ENCODE measurements at regions not wholly inside any gene's neighbourhood (a gene's known extent, or its start where the extent isn't known, plus 50 kb on each side); places are given as distances from the start of the nearest gene placed in this dataset.

DNA sequence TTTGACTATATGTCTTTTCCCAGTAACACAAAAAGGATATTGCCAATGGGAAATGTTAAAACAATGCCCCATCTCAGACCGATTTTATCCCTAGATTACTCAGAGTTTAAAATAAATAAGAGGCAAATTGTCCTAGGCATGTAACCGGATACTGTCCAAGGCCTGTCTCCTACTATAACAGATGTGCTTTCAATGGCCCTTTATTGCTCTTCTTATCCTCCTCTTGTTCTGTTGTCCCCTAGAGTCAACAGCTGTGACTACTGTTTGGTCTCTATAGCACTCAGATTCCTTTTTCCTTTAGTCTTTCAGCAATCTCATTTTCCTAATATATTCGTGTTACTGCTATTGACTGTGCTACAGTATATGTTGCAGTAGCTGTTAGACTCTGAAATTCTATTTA, 66.8 kb upstream of the PLS3 start:
- no peak for DNase-seq

DNA sequence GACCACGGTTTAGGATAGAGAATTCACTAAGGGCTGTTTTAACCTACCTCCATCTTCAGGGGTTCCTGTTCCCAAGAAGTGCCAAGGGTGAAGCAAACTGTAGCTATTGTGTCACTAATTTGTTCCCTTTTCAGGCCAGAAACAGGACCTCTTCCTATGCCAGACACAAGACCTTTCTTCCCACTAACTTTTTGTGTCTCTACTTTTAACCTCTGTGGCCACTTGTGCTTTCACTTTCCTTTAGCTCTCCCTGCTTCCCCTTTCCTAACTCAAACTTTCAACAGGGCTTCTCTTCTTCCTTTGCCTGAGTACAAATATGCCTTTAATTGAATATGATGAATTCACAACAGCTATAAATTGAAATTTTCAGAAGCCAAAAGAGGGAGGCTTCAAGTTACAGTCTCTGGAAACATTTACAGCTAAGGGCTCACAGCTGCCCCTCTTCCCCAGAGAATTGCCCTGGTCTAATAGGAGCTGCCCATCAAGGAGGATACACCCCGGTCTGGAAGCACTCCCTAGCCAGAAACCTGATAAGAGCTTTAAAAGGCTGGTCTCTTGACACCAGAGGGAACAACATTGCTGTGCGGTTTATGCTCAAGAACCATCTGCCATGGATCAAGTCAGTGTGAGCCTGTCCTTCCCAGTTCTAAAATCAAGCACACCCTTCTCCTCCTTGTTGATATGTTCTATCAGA, 61.7 kb upstream of the PLS3 start:
- no peak for DNase-seq

DNA sequence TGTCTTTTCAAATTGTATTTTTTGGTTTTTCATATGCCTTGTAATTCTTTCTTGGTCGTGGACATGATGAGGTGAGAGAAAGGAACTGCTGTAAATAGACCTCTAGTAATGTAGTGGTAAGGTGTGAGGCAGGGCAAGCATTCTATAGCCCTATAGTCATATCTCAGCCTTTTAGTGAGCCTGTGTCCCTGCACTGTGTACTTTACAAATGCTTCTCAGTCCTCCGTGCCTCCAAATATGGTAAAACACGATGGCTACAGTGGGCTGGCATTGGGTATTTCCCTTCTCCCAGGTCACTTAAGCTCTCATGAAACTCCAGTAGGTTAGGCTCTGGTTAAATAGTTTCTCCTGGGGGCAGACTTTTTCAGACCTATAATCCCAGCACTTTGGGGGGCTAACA, 57.9 kb upstream of the PLS3 start:
- DNase-seq, result no peak

DNA sequence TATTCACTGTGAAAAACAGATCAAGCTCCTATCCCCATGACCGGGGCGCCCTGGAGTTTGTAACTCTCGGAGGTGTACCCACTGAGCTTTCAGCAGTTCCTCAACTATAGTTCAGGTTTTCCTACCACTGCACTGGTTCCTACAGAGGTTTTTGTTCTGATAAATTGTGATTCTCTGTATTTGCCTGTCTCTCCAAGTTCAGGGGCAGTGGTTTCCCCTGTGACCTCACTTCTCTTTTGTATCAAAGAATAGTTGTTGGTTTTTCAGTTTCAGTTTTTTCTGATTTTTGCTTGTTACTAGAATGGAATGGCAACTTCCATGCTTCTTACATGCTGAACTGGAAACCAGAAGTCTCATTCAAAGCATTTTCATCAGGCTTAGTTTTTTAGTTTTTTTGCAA, 56.8 kb upstream of the PLS3 start:
- no peak for DNase-seq
